Mesothelial cell of epicardium (in vitro differentiated cells): ENCODE measurements at regions not wholly inside any gene's neighbourhood (a gene's known extent, or its start where the extent isn't known, plus 50 kb on each side); places are given as distances from the start of the nearest gene placed in this dataset.
"Not testable (repeated sequence)": the region's sequence is repeated elsewhere in the genome, so short reads cannot be mapped to it uniquely, and the experiment has no call there.

Experiments
- DNase-seq, 2 experiments: peaks; one replicate each; pipeline ENCODE4 v3.0.0; 2021; ENCODE audit warnings: low spot score in 2 of 2; ENCODE audit not compliant: unreplicated experiment in 2 of 2
- H3K27ac Mint-ChIP-seq: 2 replicates; pipeline ENCODE4 v1.8.0; 2021; ENCODE audit warnings: mixed read lengths
- H3K27me3 Mint-ChIP-seq: 2 replicates; pipeline ENCODE4 v1.8.0; 2021; ENCODE audit warnings: low read depth, mixed read lengths
- H3K36me3 Mint-ChIP-seq: 2 replicates; pipeline ENCODE4 v1.8.0; 2021; ENCODE audit warnings: mixed read lengths
- H3K4me1 Mint-ChIP-seq: 2 replicates; pipeline ENCODE4 v1.8.0; 2021; ENCODE audit warnings: mixed read lengths
- H3K4me3 Mint-ChIP-seq: 2 replicates; pipeline ENCODE4 v1.8.0; 2021; ENCODE audit warnings: mild to moderate bottlenecking, moderate library complexity, mixed read lengths
- H3K9me3 Mint-ChIP-seq: 2 replicates; pipeline ENCODE4 v1.8.0; 2021; ENCODE audit warnings: mixed read lengths
- TF ChIP-seq, protein P1 (sequence below): fragments of 200-600 bp; sonication (generic); IDR thresholded peaks from one replicate; pipeline ENCODE4 v1.5.0; 2021; ENCODE audit warnings: antibody characterized with exemption; ENCODE audit not compliant: unreplicated experiment

DNA sequence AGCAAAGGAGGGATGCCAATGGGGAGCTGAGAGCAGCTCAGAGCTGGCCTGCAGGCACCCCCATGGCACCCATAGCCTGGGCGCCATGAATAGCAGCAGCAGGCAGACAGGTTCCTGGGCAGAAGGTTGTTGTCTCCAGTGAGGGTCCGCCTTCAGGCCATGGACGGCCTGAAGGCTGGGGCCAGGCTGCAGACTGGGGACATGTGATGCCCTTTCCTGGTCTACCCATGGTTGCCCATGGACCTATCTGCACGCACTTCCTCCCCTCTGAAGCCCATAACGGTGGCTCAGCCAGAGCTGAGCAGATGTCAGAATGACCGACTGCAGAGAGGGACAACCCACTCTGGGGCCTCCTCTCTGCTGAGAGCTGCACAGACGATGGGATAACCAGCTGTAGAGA is 256.8 kb downstream of the PLOD2 start:
- Mint-ChIP-seq H3K4me1 (peaks cover 7% of the 10 kb centered on the region), H3K27me3 (no peaks in the 10 kb centered on the region), H3K36me3 (no peaks in the 10 kb centered on the region), H3K4me3 (no peak overlapping the region), H3K9me3 (no peaks in the 10 kb centered on the region), H3K27ac (no peak overlapping the region)
- TF ChIP-seq, protein P1, sequence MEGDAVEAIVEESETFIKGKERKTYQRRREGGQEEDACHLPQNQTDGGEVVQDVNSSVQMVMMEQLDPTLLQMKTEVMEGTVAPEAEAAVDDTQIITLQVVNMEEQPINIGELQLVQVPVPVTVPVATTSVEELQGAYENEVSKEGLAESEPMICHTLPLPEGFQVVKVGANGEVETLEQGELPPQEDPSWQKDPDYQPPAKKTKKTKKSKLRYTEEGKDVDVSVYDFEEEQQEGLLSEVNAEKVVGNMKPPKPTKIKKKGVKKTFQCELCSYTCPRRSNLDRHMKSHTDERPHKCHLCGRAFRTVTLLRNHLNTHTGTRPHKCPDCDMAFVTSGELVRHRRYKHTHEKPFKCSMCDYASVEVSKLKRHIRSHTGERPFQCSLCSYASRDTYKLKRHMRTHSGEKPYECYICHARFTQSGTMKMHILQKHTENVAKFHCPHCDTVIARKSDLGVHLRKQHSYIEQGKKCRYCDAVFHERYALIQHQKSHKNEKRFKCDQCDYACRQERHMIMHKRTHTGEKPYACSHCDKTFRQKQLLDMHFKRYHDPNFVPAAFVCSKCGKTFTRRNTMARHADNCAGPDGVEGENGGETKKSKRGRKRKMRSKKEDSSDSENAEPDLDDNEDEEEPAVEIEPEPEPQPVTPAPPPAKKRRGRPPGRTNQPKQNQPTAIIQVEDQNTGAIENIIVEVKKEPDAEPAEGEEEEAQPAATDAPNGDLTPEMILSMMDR, result no peak
- DNase-seq, result no peak

DNA sequence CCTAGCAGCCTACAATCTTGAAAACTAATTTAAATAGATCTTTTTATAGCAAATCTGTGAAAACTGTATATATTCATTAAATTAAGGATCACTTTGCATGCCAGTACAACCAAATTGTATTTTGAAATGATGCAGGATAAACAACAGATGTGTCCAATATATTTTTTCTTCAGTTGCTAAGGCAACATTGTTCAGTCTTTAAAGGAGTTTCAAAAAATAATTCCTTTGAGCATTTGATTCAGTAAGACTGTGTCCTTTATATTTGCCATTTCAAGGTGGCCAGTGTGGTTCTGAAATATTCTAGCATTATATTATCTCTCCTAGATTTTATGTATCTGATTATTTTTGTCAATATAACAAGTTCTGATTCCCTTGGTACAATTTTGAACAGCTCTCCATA is 254.7 kb downstream of the PLOD2 start:
- no peak for DNase-seq
- Mint-ChIP-seq H3K36me3 (no peaks in the 10 kb centered on the region), H3K27me3 (no peaks in the 10 kb centered on the region), H3K27ac (peak overlapping the region; percentile 1), H3K4me3 (no peak overlapping the region), H3K4me1 (peaks cover 4% of the 10 kb centered on the region), H3K9me3 (no peaks in the 10 kb centered on the region)
- TF ChIP-seq, protein P1, result no peak

DNA sequence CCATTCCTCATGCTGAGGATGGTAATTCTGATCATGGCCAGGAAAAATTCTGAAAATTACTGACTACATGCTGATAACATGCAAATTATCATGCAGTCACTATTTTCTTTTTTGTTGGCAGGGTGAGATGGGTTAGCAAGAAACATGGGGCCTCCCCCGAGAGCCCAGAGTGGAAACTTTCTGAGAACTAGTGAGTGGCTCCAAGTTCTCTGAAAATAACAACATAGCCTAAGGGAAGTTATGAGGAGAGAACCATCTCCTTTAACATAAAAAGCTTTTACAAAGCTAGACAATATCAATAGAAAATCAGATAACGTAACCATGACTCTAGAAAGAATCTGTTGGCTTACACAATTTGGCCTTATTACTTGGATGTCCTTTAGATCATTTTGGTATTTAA is 254.2 kb downstream of the PLOD2 start:
- no peak for DNase-seq
- Mint-ChIP-seq H3K27me3 (no peaks in the 10 kb centered on the region), H3K4me1 (peaks cover 4% of the 10 kb centered on the region), H3K9me3 (no peaks in the 10 kb centered on the region), H3K27ac (peak overlapping the region; percentile 1), H3K36me3 (no peaks in the 10 kb centered on the region), H3K4me3 (no peak overlapping the region)
- TF ChIP-seq, protein P1, result no peak

DNA sequence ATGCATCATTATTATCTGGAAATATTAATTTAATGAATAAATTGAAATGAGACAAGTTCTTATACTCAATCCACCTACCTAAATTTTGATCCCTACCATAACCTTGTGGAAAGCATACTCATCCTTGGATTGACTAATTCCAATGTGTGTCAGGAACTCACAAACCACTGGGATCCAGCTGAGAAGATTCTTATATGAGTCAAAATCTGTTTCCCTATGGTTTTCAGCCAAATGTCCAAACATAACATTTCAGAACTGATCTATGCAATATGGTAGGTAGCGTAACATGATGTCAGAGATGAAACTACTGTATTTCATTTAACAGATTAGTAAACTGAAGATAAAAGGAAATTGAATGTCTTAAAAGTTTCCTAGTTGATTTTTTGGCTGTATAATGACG is 250.0 kb downstream of the PLOD2 start:
- Mint-ChIP-seq H3K27ac (no peak overlapping the region), H3K4me3 (no peak overlapping the region), H3K27me3 (no peaks in the 10 kb centered on the region), H3K9me3 (no peaks in the 10 kb centered on the region), H3K4me1 (no peaks in the 10 kb centered on the region), H3K36me3 (no peaks in the 10 kb centered on the region)
- TF ChIP-seq, protein P1, result no peak
- DNase-seq, result no peak

DNA sequence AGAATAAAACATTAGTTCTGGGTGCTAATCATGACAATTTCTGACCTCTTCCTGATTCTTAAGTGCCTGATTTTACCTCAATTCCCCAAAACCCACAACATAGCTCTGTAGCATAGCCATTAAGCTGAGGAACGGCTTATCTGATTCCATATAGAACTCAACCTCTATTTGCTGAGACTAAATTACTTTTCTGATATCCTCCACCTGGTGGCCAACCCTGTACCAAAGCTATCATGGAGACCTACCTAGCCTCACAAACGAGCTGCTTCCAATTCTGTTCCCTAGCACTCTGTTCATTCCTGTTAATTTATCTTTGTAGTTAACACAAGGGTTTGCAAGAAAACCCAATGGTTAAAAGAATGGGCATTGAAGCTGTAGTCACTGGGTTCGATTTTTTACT is 245.2 kb downstream of the PLOD2 start:
- Mint-ChIP-seq H3K27me3 (no peaks in the 10 kb centered on the region), H3K4me3 (no peak overlapping the region), H3K9me3 (peaks cover 11% of the 10 kb centered on the region), H3K27ac (no peak overlapping the region), H3K36me3 (peaks cover 3% of the 10 kb centered on the region), H3K4me1 (no peaks in the 10 kb centered on the region)
- DNase-seq, result no peak
- TF ChIP-seq, protein P1, result no peak

DNA sequence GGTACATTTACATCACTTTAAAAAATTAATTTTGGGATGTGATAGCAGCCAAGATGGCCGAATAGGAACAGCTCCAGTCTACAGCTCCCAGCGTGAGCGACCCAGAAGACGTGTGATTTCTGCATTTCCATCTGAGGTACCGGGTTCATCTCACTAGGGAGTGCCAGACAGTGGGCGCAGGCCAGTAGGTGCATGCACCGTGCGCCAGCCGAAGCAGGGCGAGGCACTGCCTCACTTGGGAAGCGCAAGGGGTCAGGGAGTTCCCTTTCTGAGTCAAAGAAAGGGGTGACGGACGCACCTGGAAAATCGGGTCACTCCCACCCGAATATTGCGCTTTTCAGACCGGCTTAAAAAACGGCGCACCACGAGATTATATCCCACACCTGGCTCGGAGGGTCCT is 233.2 kb downstream of the PLOD2 start:
- not testable (repeated sequence) for H3K36me3 Mint-ChIP-seq, H3K4me1 Mint-ChIP-seq, H3K27me3 Mint-ChIP-seq, H3K27ac Mint-ChIP-seq, H3K4me3 Mint-ChIP-seq, DNase-seq
- H3K9me3 Mint-ChIP-seq, result peaks cover 12% of the 10 kb centered on the region
